SK-N-SH treated with all-trans-retinoic acid at 6 μM for 48 hours (cell line): ENCODE measurements at regions not wholly inside any gene's neighbourhood (a gene's known extent, or its start where the extent isn't known, plus 50 kb on each side); places are given as distances from the start of the nearest gene placed in this dataset.

Experiments used
- ARNTL ChIP-seq: fragments of 450-650 bp; formaldehyde crosslinking; IDR thresholded peaks from 2 replicates; pipeline ENCODE4 v1.5.0; 2020; ENCODE audit warnings: low read depth, mild to moderate bottlenecking, moderate library complexity, borderline replicate concordance
- GLIS3 ChIP-seq: fragments of 250-450 bp; sonication (Bioruptor Pico); IDR thresholded peaks from 2 replicates; pipeline ENCODE4 v1.5.0; 2020; ENCODE audit warnings: mild to moderate bottlenecking, moderate library complexity
- SNAI2 ChIP-seq: fragments of 250-450 bp; sonication (Bioruptor Pico); IDR thresholded peaks from 2 replicates; pipeline ENCODE4 v1.5.0; 2020; ENCODE audit warnings: mild to moderate bottlenecking, moderate library complexity
- TCF4 ChIP-seq: fragments of 250-450 bp; sonication (Bioruptor Pico); IDR thresholded peaks from 2 replicates; pipeline ENCODE4 v1.8.0; 2021; ENCODE audit warnings: mild to moderate bottlenecking, moderate library complexity, borderline replicate concordance
- ZFP3 ChIP-seq: fragments of 250-450 bp; sonication (Bioruptor Pico); IDR thresholded peaks from 2 replicates; pipeline ENCODE4 v1.5.0; 2020; ENCODE audit warnings: mild to moderate bottlenecking, moderate library complexity
- ZFP30 ChIP-seq: fragments of 450-650 bp; formaldehyde crosslinking; IDR thresholded peaks from 2 replicates; pipeline ENCODE4 v1.5.0; 2022; ENCODE audit warnings: mild to moderate bottlenecking, moderate library complexity
- ZNF565 ChIP-seq: fragments of 450-650 bp; formaldehyde crosslinking; conservative IDR thresholded peaks from 2 replicates; pipeline ENCODE4 v1.5.0; 2020; ENCODE audit warnings: low read depth, mild to moderate bottlenecking, moderate library complexity
- TF ChIP-seq, protein P1 (sequence below): fragments of 250-450 bp; sonication (Bioruptor Pico); IDR thresholded peaks from 2 replicates; pipeline ENCODE4 v1.5.1; 2021; ENCODE audit warnings: mild to moderate bottlenecking, moderate library complexity
- TF ChIP-seq, protein P2 (sequence below): fragments of 250-450 bp; sonication (Bioruptor Pico); IDR thresholded peaks from 2 replicates; pipeline ENCODE4 v1.8.0; 2020; ENCODE audit warnings: mild to moderate bottlenecking, moderate library complexity, borderline replicate concordance
- TF ChIP-seq, protein P3 (sequence below): fragments of 250-450 bp; sonication (Bioruptor Pico); IDR thresholded peaks from 2 replicates; pipeline ENCODE4 v1.5.0; 2020; ENCODE audit warnings: mild to moderate bottlenecking, moderate library complexity
- TF ChIP-seq, protein P4 (sequence below): fragments of 250-450 bp; sonication (Bioruptor Pico); IDR thresholded peaks from 2 replicates; pipeline ENCODE4 v1.5.1; 2020; ENCODE audit warnings: low read depth, mild to moderate bottlenecking, moderate library complexity

DNA sequence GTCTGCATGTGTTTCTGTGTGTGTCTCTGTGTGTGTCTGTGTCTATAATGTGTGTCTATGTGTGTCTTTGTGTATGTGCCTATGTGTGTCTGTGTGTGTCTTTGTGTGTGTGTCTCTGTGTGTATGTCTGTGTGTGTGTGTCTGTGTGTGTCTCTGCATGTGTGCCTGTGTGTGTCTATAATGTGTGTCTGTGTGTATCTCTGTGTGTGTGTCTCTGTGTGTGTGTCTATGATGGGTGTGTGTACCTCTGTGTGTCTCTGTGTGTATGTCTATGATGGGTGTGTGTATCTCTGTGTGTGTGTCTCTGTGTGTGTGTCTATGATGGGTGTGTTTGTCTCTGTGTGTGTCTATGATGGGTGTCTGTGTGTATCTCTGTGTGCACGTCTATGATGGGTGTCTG, 126.2 kb upstream of the GPC1 start:
- TF ChIP-seq GLIS3 (CRISPR knock-in tag) (no peak), ZFP30 (CRISPR knock-in tag) (no peak), ZFP3 (CRISPR knock-in tag) (no peak), SNAI2 (CRISPR knock-in tag) (no peak), TCF4 (CRISPR knock-in tag) (no peak), ZNF565 (CRISPR knock-in tag) (no peak), ARNTL (CRISPR knock-in tag) (no peak)
- TF ChIP-seq, protein P1, sequence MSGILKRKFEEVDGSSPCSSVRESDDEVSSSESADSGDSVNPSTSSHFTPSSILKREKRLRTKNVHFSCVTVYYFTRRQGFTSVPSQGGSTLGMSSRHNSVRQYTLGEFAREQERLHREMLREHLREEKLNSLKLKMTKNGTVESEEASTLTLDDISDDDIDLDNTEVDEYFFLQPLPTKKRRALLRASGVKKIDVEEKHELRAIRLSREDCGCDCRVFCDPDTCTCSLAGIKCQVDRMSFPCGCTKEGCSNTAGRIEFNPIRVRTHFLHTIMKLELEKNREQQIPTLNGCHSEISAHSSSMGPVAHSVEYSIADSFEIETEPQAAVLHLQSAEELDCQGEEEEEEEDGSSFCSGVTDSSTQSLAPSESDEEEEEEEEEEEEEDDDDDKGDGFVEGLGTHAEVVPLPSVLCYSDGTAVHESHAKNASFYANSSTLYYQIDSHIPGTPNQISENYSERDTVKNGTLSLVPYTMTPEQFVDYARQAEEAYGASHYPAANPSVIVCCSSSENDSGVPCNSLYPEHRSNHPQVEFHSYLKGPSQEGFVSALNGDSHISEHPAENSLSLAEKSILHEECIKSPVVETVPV (CRISPR knock-in tag), result no peak
- TF ChIP-seq, protein P2, sequence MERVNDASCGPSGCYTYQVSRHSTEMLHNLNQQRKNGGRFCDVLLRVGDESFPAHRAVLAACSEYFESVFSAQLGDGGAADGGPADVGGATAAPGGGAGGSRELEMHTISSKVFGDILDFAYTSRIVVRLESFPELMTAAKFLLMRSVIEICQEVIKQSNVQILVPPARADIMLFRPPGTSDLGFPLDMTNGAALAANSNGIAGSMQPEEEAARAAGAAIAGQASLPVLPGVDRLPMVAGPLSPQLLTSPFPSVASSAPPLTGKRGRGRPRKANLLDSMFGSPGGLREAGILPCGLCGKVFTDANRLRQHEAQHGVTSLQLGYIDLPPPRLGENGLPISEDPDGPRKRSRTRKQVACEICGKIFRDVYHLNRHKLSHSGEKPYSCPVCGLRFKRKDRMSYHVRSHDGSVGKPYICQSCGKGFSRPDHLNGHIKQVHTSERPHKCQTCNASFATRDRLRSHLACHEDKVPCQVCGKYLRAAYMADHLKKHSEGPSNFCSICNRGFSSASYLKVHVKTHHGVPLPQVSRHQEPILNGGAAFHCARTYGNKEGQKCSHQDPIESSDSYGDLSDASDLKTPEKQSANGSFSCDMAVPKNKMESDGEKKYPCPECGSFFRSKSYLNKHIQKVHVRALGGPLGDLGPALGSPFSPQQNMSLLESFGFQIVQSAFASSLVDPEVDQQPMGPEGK (CRISPR knock-in tag), result no peak
- TF ChIP-seq, protein P3, sequence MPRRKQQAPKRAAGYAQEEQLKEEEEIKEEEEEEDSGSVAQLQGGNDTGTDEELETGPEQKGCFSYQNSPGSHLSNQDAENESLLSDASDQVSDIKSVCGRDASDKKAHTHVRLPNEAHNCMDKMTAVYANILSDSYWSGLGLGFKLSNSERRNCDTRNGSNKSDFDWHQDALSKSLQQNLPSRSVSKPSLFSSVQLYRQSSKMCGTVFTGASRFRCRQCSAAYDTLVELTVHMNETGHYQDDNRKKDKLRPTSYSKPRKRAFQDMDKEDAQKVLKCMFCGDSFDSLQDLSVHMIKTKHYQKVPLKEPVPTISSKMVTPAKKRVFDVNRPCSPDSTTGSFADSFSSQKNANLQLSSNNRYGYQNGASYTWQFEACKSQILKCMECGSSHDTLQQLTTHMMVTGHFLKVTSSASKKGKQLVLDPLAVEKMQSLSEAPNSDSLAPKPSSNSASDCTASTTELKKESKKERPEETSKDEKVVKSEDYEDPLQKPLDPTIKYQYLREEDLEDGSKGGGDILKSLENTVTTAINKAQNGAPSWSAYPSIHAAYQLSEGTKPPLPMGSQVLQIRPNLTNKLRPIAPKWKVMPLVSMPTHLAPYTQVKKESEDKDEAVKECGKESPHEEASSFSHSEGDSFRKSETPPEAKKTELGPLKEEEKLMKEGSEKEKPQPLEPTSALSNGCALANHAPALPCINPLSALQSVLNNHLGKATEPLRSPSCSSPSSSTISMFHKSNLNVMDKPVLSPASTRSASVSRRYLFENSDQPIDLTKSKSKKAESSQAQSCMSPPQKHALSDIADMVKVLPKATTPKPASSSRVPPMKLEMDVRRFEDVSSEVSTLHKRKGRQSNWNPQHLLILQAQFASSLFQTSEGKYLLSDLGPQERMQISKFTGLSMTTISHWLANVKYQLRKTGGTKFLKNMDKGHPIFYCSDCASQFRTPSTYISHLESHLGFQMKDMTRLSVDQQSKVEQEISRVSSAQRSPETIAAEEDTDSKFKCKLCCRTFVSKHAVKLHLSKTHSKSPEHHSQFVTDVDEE, result no peak
- TF ChIP-seq, protein P4, sequence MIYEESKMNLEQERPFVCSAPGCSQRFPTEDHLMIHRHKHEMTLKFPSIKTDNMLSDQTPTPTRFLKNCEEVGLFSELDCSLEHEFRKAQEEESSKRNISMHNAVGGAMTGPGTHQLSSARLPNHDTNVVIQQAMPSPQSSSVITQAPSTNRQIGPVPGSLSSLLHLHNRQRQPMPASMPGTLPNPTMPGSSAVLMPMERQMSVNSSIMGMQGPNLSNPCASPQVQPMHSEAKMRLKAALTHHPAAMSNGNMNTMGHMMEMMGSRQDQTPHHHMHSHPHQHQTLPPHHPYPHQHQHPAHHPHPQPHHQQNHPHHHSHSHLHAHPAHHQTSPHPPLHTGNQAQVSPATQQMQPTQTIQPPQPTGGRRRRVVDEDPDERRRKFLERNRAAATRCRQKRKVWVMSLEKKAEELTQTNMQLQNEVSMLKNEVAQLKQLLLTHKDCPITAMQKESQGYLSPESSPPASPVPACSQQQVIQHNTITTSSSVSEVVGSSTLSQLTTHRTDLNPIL (CRISPR knock-in tag), result no peak
